ENCODE measurements at regions not wholly inside any gene's neighbourhood (a gene's known extent, or its start where the extent isn't known, plus 50 kb on each side); places are given as distances from the start of the nearest gene placed in this dataset.

GRCh38 chr18:22490429-22490846 lies 72.7 kb upstream of the CTAGE1 start:
- intact Hi-C loops (cut with micrococcal nuclease) = loop anchor here (5.0 kb wide), 1 partner anchor 48 kb away; no protein-coding TSS in a partner anchor
- no peak overlapping the region for H3K9ac ChIP-seq (ENCODE audit: low read length)
- no peaks in the 10 kb centered on the region for H3K36me3 ChIP-seq (ENCODE audit: control insufficient read depth in 1 of 2, insufficient read depth in 2 of 2, low read length in 2 of 2)
- peaks cover 0 to 8% of the 10 kb centered on the region in 2 experiments; a peak in 1 of 4 replicates for H3K4me1 ChIP-seq (ENCODE audit: control insufficient read depth in 1 of 2, insufficient read depth in 2 of 2, low read length in 2 of 2)
- no peaks in the 10 kb centered on the region for H4K20me1 ChIP-seq (ENCODE audit: insufficient read depth)
- ChIA-PET CTCF (no interaction called here), POLR2A (no interaction called here), RAD21 (ENCODE audit: low non-redundant PET in 1 of 2, low total read pairs in 2 of 2, uncharacterized antibody in 2 of 2, unreplicated experiment in 2 of 2) (no interaction called here)
- TF ChIP-seq CTCF (IDR thresholded peaks at IDR 0.05 in 2 of 3, conservative IDR thresholded peaks at IDR 0.05 in 1 of 3; ENCODE audit: borderline replicate concordance in 1 of 3, insufficient read depth in 1 of 3, low read depth in 2 of 3, low read length in 2 of 3) = 0 out of 6 replicates have a peak, but pooled peaks of 1 of the 3 experiments have one; percentile 17
- TF ChIP-seq POLR2A (IDR thresholded peaks at IDR 0.05; ENCODE audit: borderline replicate concordance, extremely low read depth, insufficient read depth, insufficient read length) = no peak
- no peak for TF ChIP-seq EZH2 (IDR thresholded peaks at IDR 0.05)
- no peak for TF ChIP-seq SRF (IDR thresholded peaks at IDR 0.05; ENCODE audit: low read depth)
- TF ChIP-seq POLR2AphosphoS5 (IDR thresholded peaks at IDR 0.05; ENCODE audit: low read depth, low read length) = no peak
- no peak for TF ChIP-seq REST (IDR thresholded peaks at IDR 0.05; ENCODE audit: low read depth)
- TF ChIP-seq JUND (IDR thresholded peaks at IDR 0.05) = no peak
- no peak for TF ChIP-seq RAD21 (IDR thresholded peaks at IDR 0.05; ENCODE audit: low read depth)
- no peak overlapping the region for H3K4me2 ChIP-seq (ENCODE audit: low read length)
- ATAC-seq (no peak), DNase-seq (ENCODE audit: low read depth, low spot score) (no peak)
- no peak overlapping the region for H2AFZ ChIP-seq (ENCODE audit: low read depth, low read length, poor library complexity, severe bottlenecking)
- no peaks in the 10 kb centered on the region for H3K9me3 ChIP-seq (ENCODE audit: control insufficient read depth in 1 of 2, insufficient read depth in 1 of 2, low read depth in 1 of 2, low read length in 2 of 2)
- BruUV-seq (replicated peaks) = no TSS peak
- H3K4me3 ChIP-seq (replicated peaks in 1 of 2; ENCODE audit: low read depth in 1 of 2, low read length in 2 of 2) = no peak overlapping the region
- H3K27ac ChIP-seq (ENCODE audit: low read depth, low read length) = no peak overlapping the region
- H3K9me2 ChIP-seq (ENCODE audit: insufficient read depth) = no peaks in the 10 kb centered on the region
- H3K79me2 ChIP-seq (ENCODE audit: insufficient read depth, low read length) = no peaks in the 10 kb centered on the region
- no peaks in the 10 kb centered on the region for H3K27me3 ChIP-seq (ENCODE audit: insufficient read depth, low read length)

Data from HCT116 (cell line).